GM19397 (cell line): ENCODE measurements at regions not wholly inside any gene's neighbourhood (a gene's known extent, or its start where the extent isn't known, plus 50 kb on each side); places are given as distances from the start of the nearest gene placed in this dataset.

Experiments
- ATAC-seq: cut with Tn5 transposase; IDR thresholded peaks from one replicate; pipeline ENCODE4 v1.9.1; 2021; ENCODE audit warnings: mild to moderate bottlenecking, moderate library complexity; ENCODE audit not compliant: unreplicated experiment

- ATAC-seq, result no peak
Measured at GRCh38 chr5:153094333-153094732, 396.1 kb upstream of the GRIA1 start.

- no peak for ATAC-seq
Measured at GRCh38 chr5:153096381-153096780, 394.1 kb upstream of the GRIA1 start.

- ATAC-seq, result no peak
Measured at GRCh38 chr5:153099328-153099727, 391.1 kb upstream of the GRIA1 start.

GRCh38 chr5:153101235-153102180, 389.0 kb upstream of the GRIA1 start:
- no peak for ATAC-seq

GRCh38 chr5:153116916-153117315, 373.6 kb upstream of the GRIA1 start:
- ATAC-seq, result no peak

GRCh38 chr5:153118018-153118417, 372.5 kb upstream of the GRIA1 start:
- no peak for ATAC-seq

GRCh38 chr5:153122403-153122802, 368.1 kb upstream of the GRIA1 start:
- ATAC-seq, result no peak

GRCh38 chr5:153130296-153130695, 360.2 kb upstream of the GRIA1 start:
- ATAC-seq, result no peak

- no peak for ATAC-seq
Measured at GRCh38 chr5:153135411-153135810, 355.1 kb upstream of the GRIA1 start.

- no peak for ATAC-seq
Measured at GRCh38 chr5:153136910-153137614, 353.4 kb upstream of the GRIA1 start.

- ATAC-seq, result no peak
Measured at GRCh38 chr5:153147891-153148623, 342.4 kb upstream of the GRIA1 start.

- no peak for ATAC-seq
Measured at GRCh38 chr5:153148624-153148976, 341.9 kb upstream of the GRIA1 start.

- no peak for ATAC-seq
Measured at GRCh38 chr5:153151558-153151957, 338.9 kb upstream of the GRIA1 start.

- ATAC-seq, result no peak
Measured at GRCh38 chr5:153153086-153153485, 337.4 kb upstream of the GRIA1 start.

- peak; percentile 53 for ATAC-seq
Measured at GRCh38 chr5:153157156-153157555, 333.3 kb upstream of the GRIA1 start.

- no peak for ATAC-seq
Measured at GRCh38 chr5:153158608-153159007, 331.9 kb upstream of the GRIA1 start.

- ATAC-seq, result no peak
Measured at GRCh38 chr5:153159616-153160015, 330.9 kb upstream of the GRIA1 start.

- ATAC-seq, result no peak
Measured at GRCh38 chr5:153168241-153168640, 322.2 kb upstream of the GRIA1 start.

- no peak for ATAC-seq
Measured at GRCh38 chr5:153187503-153187902, 303.0 kb upstream of the GRIA1 start.

GRCh38 chr5:153206361-153206760, 284.1 kb upstream of the GRIA1 start:
- ATAC-seq, result no peak

GRCh38 chr5:153209016-153209415, 281.5 kb upstream of the GRIA1 start:
- no peak for ATAC-seq
